SK-N-SH (cell line): ENCODE measurements at regions not wholly inside any gene's neighbourhood (a gene's known extent, or its start where the extent isn't known, plus 50 kb on each side); places are given as distances from the start of the nearest gene placed in this dataset.

Experiments used
- small RNA-seq, 7 experiments: library from RNA; depleted of rRNA; stranded (forward); fragments of <200 nt; gene quantifications; one replicate each; pipeline ENCODE3, GENCODE V24; 2012

Small RNAs in the stretch of these regions (small RNA-seq; reads per million reads assigned to genes)
- gene RN7SKP35, result 0 reads per million in 7 experiments
